Trophoblast cell (in vitro differentiated cells and primary cell): ENCODE measurements at regions not wholly inside any gene's neighbourhood (a gene's known extent, or its start where the extent isn't known, plus 50 kb on each side); places are given as distances from the start of the nearest gene placed in this dataset.

Experiments
- DNase-seq, 2 donors: peaks; one replicate each; pipeline ENCODE4 v3.0.0-alpha.2; 2016
- H2AFZ ChIP-seq: 2 replicates; pipeline ENCODE4 v1.6.1; 2013; ENCODE audit warnings: low read length, moderate library complexity, mild to moderate bottlenecking; ENCODE audit not compliant: insufficient read depth, poor library complexity
- H2AK5ac ChIP-seq: 2 replicates; pipeline ENCODE4 v1.6.1; 2013; ENCODE audit warnings: mild to moderate bottlenecking, low read length
- H2BK120ac ChIP-seq: 2 replicates; pipeline ENCODE4 v1.6.1; 2013; ENCODE audit warnings: low read length, mild to moderate bottlenecking, moderate library complexity; ENCODE audit not compliant: insufficient read depth, poor library complexity
- H2BK12ac ChIP-seq: 2 replicates; pipeline ENCODE4 v1.6.1; 2013; ENCODE audit warnings: mild to moderate bottlenecking, low read length, moderate library complexity
- H2BK5ac ChIP-seq: 2 replicates; pipeline ENCODE4 v1.6.1; 2013; ENCODE audit warnings: low read length, low read depth, moderate library complexity, mild to moderate bottlenecking; ENCODE audit not compliant: poor library complexity
- H3K14ac ChIP-seq: 2 replicates; pipeline ENCODE4 v1.6.1; 2013; ENCODE audit warnings: mild to moderate bottlenecking, low read length
- H3K18ac ChIP-seq: 2 replicates; pipeline ENCODE4 v1.6.1; 2013; ENCODE audit warnings: mild to moderate bottlenecking, low read length
- H3K23ac ChIP-seq: 2 replicates; pipeline ENCODE4 v1.6.1; 2013; ENCODE audit warnings: low read length
- H3K27ac ChIP-seq: 2 replicates; pipeline ENCODE4 v1.5.1; 2013; ENCODE audit warnings: low read depth, mild to moderate bottlenecking, inconsistent platforms, low read length, moderate library complexity
- H3K27me3 ChIP-seq: 2 replicates; pipeline ENCODE4 v1.6.1; 2013; ENCODE audit warnings: inconsistent platforms, mild to moderate bottlenecking, low read length, moderate library complexity; ENCODE audit not compliant: insufficient read depth
- H3K36me3 ChIP-seq, 2 experiments: 1 replicate in 1 of 2; 2 replicates in 1 of 2; pipeline ENCODE4 v1.6.1; 2013; ENCODE audit warnings: low read length in 2 of 2, mild to moderate bottlenecking in 2 of 2, moderate library complexity in 1 of 2; ENCODE audit not compliant: insufficient read depth in 2 of 2, control insufficient read depth in 1 of 2
- H3K4ac ChIP-seq: 2 replicates; pipeline ENCODE4 v1.6.1; 2013; ENCODE audit warnings: low read depth, mild to moderate bottlenecking, low read length, moderate library complexity
- H3K4me1 ChIP-seq, 2 experiments: 1 replicate in 1 of 2; 2 replicates in 1 of 2; pipeline ENCODE4 v1.6.1; 2013; ENCODE audit warnings: low read length in 2 of 2, mild to moderate bottlenecking in 2 of 2, moderate library complexity in 1 of 2; ENCODE audit not compliant: insufficient read depth in 2 of 2, control insufficient read depth in 1 of 2
- H3K4me2 ChIP-seq: 2 replicates; pipeline ENCODE4 v1.6.1; 2013; ENCODE audit warnings: inconsistent platforms, mild to moderate bottlenecking, low read length, moderate library complexity
- H3K4me3 ChIP-seq: 2 replicates; pipeline ENCODE4 v1.5.1; 2013; ENCODE audit warnings: mild to moderate bottlenecking, low read depth, low read length, inconsistent platforms
- H3K79me1 ChIP-seq: one replicate; pipeline ENCODE4 v1.6.1; 2013; ENCODE audit warnings: low read length
- H3K79me2 ChIP-seq: 2 replicates; pipeline ENCODE4 v1.6.1; 2013; ENCODE audit warnings: low read length, mild to moderate bottlenecking; ENCODE audit not compliant: control insufficient read depth, insufficient read depth, poor library complexity
- H3K9ac ChIP-seq: 2 replicates; pipeline ENCODE4 v1.6.1; 2013; ENCODE audit warnings: mild to moderate bottlenecking, low read length
- H3K9me3 ChIP-seq: 2 replicates; pipeline ENCODE4 v1.6.1; 2013; ENCODE audit warnings: low read depth, mild to moderate bottlenecking, control low read depth, inconsistent platforms, low read length; ENCODE audit not compliant: insufficient read depth
- H4K12ac ChIP-seq: 2 replicates; pipeline ENCODE4 v1.6.1; 2013; ENCODE audit warnings: low read depth, mild to moderate bottlenecking, low read length, moderate library complexity
- H4K8ac ChIP-seq: 2 replicates; pipeline ENCODE4 v1.6.1; 2013; ENCODE audit warnings: low read depth, mild to moderate bottlenecking, low read length, moderate library complexity
- H4K91ac ChIP-seq: one replicate; pipeline ENCODE4 v1.6.1; 2013; ENCODE audit warnings: low read depth, mild to moderate bottlenecking, low read length, moderate library complexity
- WGBS: extraction: QIAGEN DNeasy Blood & Tissue Kit; methylation state at CpG from one replicate; pipeline ENCODE4 v1.1.7; 2013; ENCODE audit warnings: missing lambda C conversion rate; ENCODE audit not compliant: insufficient read length, insufficient coverage; ENCODE audit errors: extremely low coverage; 5-methylcytosine and 5-hydroxymethylcytosine counted together

- H3K79me1 ChIP-seq, result no peaks in the 10 kb centered on the region
- H3K9me3 ChIP-seq, result no peaks in the 10 kb centered on the region
- H3K18ac ChIP-seq, result no peak overlapping the region
- no peak overlapping the region for H2BK120ac ChIP-seq
- no peak overlapping the region for H4K12ac ChIP-seq
- no peak overlapping the region for H2AK5ac ChIP-seq
- H4K8ac ChIP-seq, result no peak overlapping the region
- H2AFZ ChIP-seq, result no peak overlapping the region
- H3K27me3 ChIP-seq, result no peaks in the 10 kb centered on the region
- no peaks in the 10 kb centered on the region for H3K4me1 ChIP-seq
- WGBS, result no CpG with 5 or more reads among the region's 3 CpGs
- no peak overlapping the region for H2BK12ac ChIP-seq
- no peak overlapping the region for H3K9ac ChIP-seq
- H3K4me3 ChIP-seq, result no peak overlapping the region
- H3K79me2 ChIP-seq, result no peaks in the 10 kb centered on the region
- H3K23ac ChIP-seq, result no peak overlapping the region
- H4K91ac ChIP-seq, result no peak overlapping the region
- H3K14ac ChIP-seq, result no peak overlapping the region
- no peaks in the 10 kb centered on the region for H3K36me3 ChIP-seq
- DNase-seq, result no peak
- no peak overlapping the region for H3K27ac ChIP-seq
- H3K4ac ChIP-seq, result no peak overlapping the region
- no peak overlapping the region for H3K4me2 ChIP-seq
- no peak overlapping the region for H2BK5ac ChIP-seq
These were observed 121.8 kb upstream of the OBI1 start for GRCh38 chr13:78780708-78781107.

- H2AK5ac ChIP-seq, result no peak overlapping the region
- H2BK120ac ChIP-seq, result no peak overlapping the region
These were observed 120.7 kb upstream of the OBI1 start for GRCh38 chr13:78779608-78780007.

GRCh38 chr13:78777976-78778375, 119.0 kb upstream of the OBI1 start:
- Histone ChIP-seq H3K9me3 (no peaks in the 10 kb centered on the region), H3K4me1 (no peaks in the 10 kb centered on the region), H4K8ac (no peak overlapping the region), H2AFZ (no peak overlapping the region), H2BK120ac (no peak overlapping the region), H3K79me1 (no peaks in the 10 kb centered on the region), H3K23ac (no peak overlapping the region), H4K12ac (no peak overlapping the region), H3K4me2 (no peak overlapping the region), H3K4ac (no peak overlapping the region), H3K36me3 (no peaks in the 10 kb centered on the region), H3K14ac (no peak overlapping the region), H2BK12ac (no peak overlapping the region), H2AK5ac (no peak overlapping the region), H3K9ac (no peak overlapping the region), H4K91ac (no peak overlapping the region), H2BK5ac (no peak overlapping the region), H3K79me2 (no peaks in the 10 kb centered on the region), H3K4me3 (no peak overlapping the region), H3K27ac (no peak overlapping the region), H3K18ac (no peak overlapping the region), H3K27me3 (no peaks in the 10 kb centered on the region)
- no CpG with 5 or more reads among the region's 6 CpGs for WGBS
- no peak for DNase-seq

More at GRCh38 chr13:78779608-78780007, 120.7 kb upstream of the OBI1 start:
- Histone ChIP-seq H3K36me3 (no peaks in the 10 kb centered on the region), H3K4me2 (no peak overlapping the region), H2BK12ac (no peak overlapping the region), H3K4me3 (no peak overlapping the region), H3K4me1 (no peaks in the 10 kb centered on the region), H3K27ac (no peak overlapping the region), H2BK5ac (no peak overlapping the region), H3K27me3 (no peaks in the 10 kb centered on the region), H3K9ac (no peak overlapping the region), H2AFZ (no peak overlapping the region), H3K9me3 (no peaks in the 10 kb centered on the region), H4K91ac (no peak overlapping the region), H3K79me1 (no peaks in the 10 kb centered on the region), H3K4ac (no peak overlapping the region), H3K79me2 (no peaks in the 10 kb centered on the region), H3K18ac (no peak overlapping the region), H3K14ac (no peak overlapping the region), H4K12ac (no peak overlapping the region), H3K23ac (no peak overlapping the region), H4K8ac (no peak overlapping the region)
- DNase-seq, result no peak
- no CpG with 5 or more reads among the region's 3 CpGs for WGBS

- no peak overlapping the region for H2AFZ ChIP-seq
- H4K91ac ChIP-seq, result no peak overlapping the region
- no peak overlapping the region for H3K4ac ChIP-seq
- no peak overlapping the region for H3K9ac ChIP-seq
- H3K4me2 ChIP-seq, result no peak overlapping the region
- H3K36me3 ChIP-seq, result no peaks in the 10 kb centered on the region
- DNase-seq, result no peak
- H3K18ac ChIP-seq, result no peak overlapping the region
- no peak overlapping the region for H3K14ac ChIP-seq
- no peak overlapping the region for H4K12ac ChIP-seq
- H2BK5ac ChIP-seq, result no peak overlapping the region
- no peak overlapping the region for H2BK12ac ChIP-seq
- no peak overlapping the region for H4K8ac ChIP-seq
- H3K79me2 ChIP-seq, result no peaks in the 10 kb centered on the region
- H3K27me3 ChIP-seq, result no peaks in the 10 kb centered on the region
- no peak overlapping the region for H2BK120ac ChIP-seq
- no peaks in the 10 kb centered on the region for H3K79me1 ChIP-seq
- no CpG with 5 or more reads among the region's 4 CpGs for whole genome bisulfite sequencing
- H3K4me1 ChIP-seq, result no peaks in the 10 kb centered on the region
- no peaks in the 10 kb centered on the region for H3K9me3 ChIP-seq
- no peak overlapping the region for H3K4me3 ChIP-seq
- no peak overlapping the region for H3K23ac ChIP-seq
- no peak overlapping the region for H3K27ac ChIP-seq
- H2AK5ac ChIP-seq, result no peak overlapping the region
These were observed 118.4 kb upstream of the OBI1 start for GRCh38 chr13:78777396-78777795.
